Adrenal gland (tissue), 5 donors: ENCODE measurements at regions not wholly inside any gene's neighbourhood (a gene's known extent, or its start where the extent isn't known, plus 50 kb on each side); places are given as distances from the start of the nearest gene placed in this dataset.

Experiments used
- CTCF ChIP-seq, 6 experiments: fragments of 450-650 bp in 4 of 6; fragments of 200-600 bp in 2 of 6; sonication (generic) in 1 of 6; IDR thresholded peaks; 1 replicate in 5 of 6; 2 replicates in 1 of 6; pipeline versions ENCODE4 v1.5.1 to v1.8.0; 2016 to 2021; ENCODE audit warnings: antibody characterized with exemption in 6 of 6, mild to moderate bottlenecking in 2 of 6, moderate library complexity in 1 of 6
- POLR2A ChIP-seq, 2 donors: fragments of 450-650 bp; IDR thresholded peaks; one replicate each; pipeline ENCODE4 v1.6.1; 2017; ENCODE audit warnings: antibody characterized with exemption in 2 of 2, mild to moderate bottlenecking in 2 of 2, moderate library complexity in 1 of 2
- donor health status: DM: no; HTN: no; CAD: no.

GRCh38 chr2:172333235-172333977 lies 94.0 kb upstream of the ITGA6 start:
- no peak for TF ChIP-seq CTCF (IDR thresholded peaks at IDR 0.05)
- TF ChIP-seq POLR2A (IDR thresholded peaks at IDR 0.05) = no peak
